ENCODE measurements at regions not wholly inside any gene's neighbourhood (a gene's known extent, or its start where the extent isn't known, plus 50 kb on each side); places are given as distances from the start of the nearest gene placed in this dataset.

- Histone ChIP-seq H3K36me3 (no peaks in the 10 kb centered on the region), H3K27me3 (no peaks in the 10 kb centered on the region), H3K4me1 (no peaks in the 10 kb centered on the region), H3K27ac (no peak overlapping the region), H3K4me3 (no peak overlapping the region), H3K9me3 (no peaks in the 10 kb centered on the region)
- DNase-seq = no peak
- WGBS, 2 donors (ENCODE audit: low coverage in 1 of 2) = 87% methylated on average over 3 of the region's 3 CpGs; no CpG with 5 or more reads in 1 of the 2 donors
- no peak for TF ChIP-seq EP300 (IDR thresholded peaks at IDR 0.05; ENCODE audit: low read depth)
- TF ChIP-seq CTCF (IDR thresholded peaks at IDR 0.05) = no peak
- no peak for TF ChIP-seq POLR2AphosphoS5 (IDR thresholded peaks at IDR 0.05)
- no peak for TF ChIP-seq POLR2A (IDR thresholded peaks at IDR 0.05)
- in situ Hi-C loops (cut with MboI; ENCODE audit: low pct_ligation_motif_present in 1 of 4, low pct_unique_long_range_greater_than_20kb in 1 of 4, low sequenced_read_pairs in 3 of 4) = no loop called here
- intact Hi-C loops (cut with DNase I; ENCODE audit: low total_unique reads) = no loop called here
Measured at GRCh38 chr2:58532641-58533040, 291.5 kb upstream of the FANCL start.

GRCh38 chr2:58527647-58528046, 286.5 kb upstream of the FANCL start:
- Histone ChIP-seq H3K4me1 (no peaks in the 10 kb centered on the region), H3K36me3 (no peaks in the 10 kb centered on the region), H3K9me3 (no peaks in the 10 kb centered on the region), H3K4me3 (no peak overlapping the region), H3K27me3 (no peaks in the 10 kb centered on the region), H3K27ac (no peak overlapping the region)
- in situ Hi-C loops (cut with MboI; ENCODE audit: low pct_ligation_motif_present in 1 of 4, low pct_unique_long_range_greater_than_20kb in 1 of 4, low sequenced_read_pairs in 3 of 4) = no loop called here
- TF ChIP-seq POLR2A (IDR thresholded peaks at IDR 0.05) (no peak), EP300 (IDR thresholded peaks at IDR 0.05; ENCODE audit: low read depth) (no peak)
- WGBS, 2 donors (ENCODE audit: low coverage in 1 of 2) = 59 to 66% methylated on average over 3 of the region's 3 CpGs
- intact Hi-C loops (cut with DNase I; ENCODE audit: low total_unique reads) = no loop called here
- DNase-seq = no peak

- TF ChIP-seq CTCF (IDR thresholded peaks at IDR 0.05) (no peak), POLR2A (IDR thresholded peaks at IDR 0.05) (no peak), POLR2AphosphoS5 (IDR thresholded peaks at IDR 0.05) (no peak), EP300 (IDR thresholded peaks at IDR 0.05; ENCODE audit: low read depth) (no peak)
- H3K4me3 ChIP-seq = no peak overlapping the region
- 56 to 73% methylated on average over 7 of the region's 7 CpGs for WGBS, 2 donors (ENCODE audit: low coverage in 1 of 2)
- in situ Hi-C loops (cut with MboI; ENCODE audit: low pct_ligation_motif_present in 1 of 4, low pct_unique_long_range_greater_than_20kb in 1 of 4, low sequenced_read_pairs in 3 of 4) = no loop called here
- no peaks in the 10 kb centered on the region for H3K36me3 ChIP-seq
- H3K27ac ChIP-seq = no peak overlapping the region
- no peak for DNase-seq
- H3K4me1 ChIP-seq = no peaks in the 10 kb centered on the region
- intact Hi-C loops (cut with DNase I; ENCODE audit: low total_unique reads) = no loop called here
- no peaks in the 10 kb centered on the region for H3K27me3 ChIP-seq
- H3K9me3 ChIP-seq = no peaks in the 10 kb centered on the region
Measured at GRCh38 chr2:58521803-58522554, 280.9 kb upstream of the FANCL start.

GRCh38 chr2:58520903-58521302, 279.8 kb upstream of the FANCL start:
- Histone ChIP-seq H3K4me3 (no peak overlapping the region), H3K27ac (no peak overlapping the region), H3K4me1 (no peaks in the 10 kb centered on the region), H3K9me3 (no peaks in the 10 kb centered on the region), H3K27me3 (no peaks in the 10 kb centered on the region), H3K36me3 (no peaks in the 10 kb centered on the region)
- no peak for TF ChIP-seq POLR2A (IDR thresholded peaks at IDR 0.05)
- no peak for TF ChIP-seq CTCF (IDR thresholded peaks at IDR 0.05)
- no peak for TF ChIP-seq EP300 (IDR thresholded peaks at IDR 0.05; ENCODE audit: low read depth)
- no peak for TF ChIP-seq POLR2AphosphoS5 (IDR thresholded peaks at IDR 0.05)
- in situ Hi-C loops (cut with MboI; ENCODE audit: low pct_ligation_motif_present in 1 of 4, low pct_unique_long_range_greater_than_20kb in 1 of 4, low sequenced_read_pairs in 3 of 4) (no loop called here), intact Hi-C loops (cut with DNase I; ENCODE audit: low total_unique reads) (no loop called here)
- no peak for DNase-seq
- 80 to 100% methylated on average over 2 to 3 of the region's 3 CpGs for WGBS, 2 donors (ENCODE audit: low coverage in 1 of 2)

- H3K9me3 ChIP-seq = no peaks in the 10 kb centered on the region
- H3K27me3 ChIP-seq = no peaks in the 10 kb centered on the region
- no peak overlapping the region for H3K27ac ChIP-seq
- TF ChIP-seq POLR2AphosphoS5 (IDR thresholded peaks at IDR 0.05) (no peak), EP300 (IDR thresholded peaks at IDR 0.05; ENCODE audit: low read depth) (no peak), CTCF (IDR thresholded peaks at IDR 0.05) (no peak), POLR2A (IDR thresholded peaks at IDR 0.05) (no peak)
- H3K4me1 ChIP-seq = no peaks in the 10 kb centered on the region
- 78 to 86% methylated on average over 2 of the region's 2 CpGs for WGBS, 2 donors (ENCODE audit: low coverage in 1 of 2)
- intact Hi-C loops (cut with DNase I; ENCODE audit: low total_unique reads) (no loop called here), in situ Hi-C loops (cut with MboI; ENCODE audit: low pct_ligation_motif_present in 1 of 4, low pct_unique_long_range_greater_than_20kb in 1 of 4, low sequenced_read_pairs in 3 of 4) (no loop called here)
- no peaks in the 10 kb centered on the region for H3K36me3 ChIP-seq
- no peak overlapping the region for H3K4me3 ChIP-seq
- no peak for DNase-seq
Measured at GRCh38 chr2:58517881-58518280, 276.8 kb upstream of the FANCL start.

Data from transverse colon (tissue), 4 donors.